GM23248 (cell line): ENCODE measurements at regions not wholly inside any gene's neighbourhood (a gene's known extent, or its start where the extent isn't known, plus 50 kb on each side); places are given as distances from the start of the nearest gene placed in this dataset.

Experiments
- EZH2 ChIP-seq: fragments of 200-600 bp; sonication (generic); IDR thresholded peaks from 2 replicates; pipeline ENCODE4 v1.6.1; 2018; ENCODE audit warnings: antibody characterized with exemption, mild to moderate bottlenecking; ENCODE audit not compliant: insufficient read depth, poor library complexity, severe bottlenecking
- EZH2phosphoT487 ChIP-seq: fragments of 200-600 bp; sonication (generic); IDR thresholded peaks from 2 replicates; pipeline ENCODE4 v1.6.1; 2018; ENCODE audit warnings: antibody characterized with exemption, moderate library complexity, mild to moderate bottlenecking, low read depth; ENCODE audit not compliant: insufficient read depth

DNA sequence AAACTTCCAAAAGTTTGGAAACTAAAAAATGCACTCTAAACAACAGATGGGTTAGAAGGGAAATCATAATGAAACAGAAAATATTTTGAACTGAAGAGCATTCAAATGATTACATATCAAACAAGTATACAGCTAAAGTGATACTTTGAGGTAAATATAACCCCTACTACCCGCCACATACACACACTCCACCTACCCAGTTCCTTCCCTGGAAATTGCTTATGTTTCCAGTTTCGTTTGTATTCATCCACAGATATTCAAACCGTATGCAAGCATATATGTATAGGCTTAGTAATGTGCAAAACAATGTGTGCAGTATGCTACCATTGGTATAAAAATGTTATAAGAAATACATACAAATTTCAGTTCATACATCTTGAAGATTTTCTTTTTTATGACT, 95.5 kb downstream of the SMIM20 start:
- TF ChIP-seq EZH2phosphoT487 (no peak), EZH2 (no peak)
